NCI-H2029 (cell line): ENCODE measurements at regions not wholly inside any gene's neighbourhood (a gene's known extent, or its start where the extent isn't known, plus 50 kb on each side); places are given as distances from the start of the nearest gene placed in this dataset.
"Not testable (repeated sequence)": the region's sequence is repeated elsewhere in the genome, so short reads cannot be mapped to it uniquely, and the experiment has no call there.

Source experiments
- DNase-seq: peaks from one replicate; lab custom pipeline; 2025; lab: John Stamatoyannopoulos, UW

DNA sequence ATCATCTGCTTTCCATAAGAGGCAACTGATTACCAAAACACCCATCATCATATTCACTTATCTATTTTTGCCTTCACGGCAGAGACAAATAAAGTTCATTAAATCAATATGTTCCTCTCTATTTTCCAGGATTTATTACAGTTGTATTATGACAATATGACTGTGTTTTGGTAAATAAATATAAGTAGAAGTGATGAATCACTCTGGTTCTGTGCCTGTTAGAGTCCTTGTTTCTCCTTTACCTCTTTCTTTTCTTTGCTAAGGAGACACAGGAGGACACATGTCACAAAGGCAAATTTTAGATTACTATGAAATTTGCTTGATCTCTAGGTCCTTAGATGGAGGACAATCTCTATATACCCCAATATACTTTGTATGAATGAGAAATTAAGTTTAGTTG lies 152.6 kb upstream of the PLSCR5 start:
- DNase-seq: no peak

DNA sequence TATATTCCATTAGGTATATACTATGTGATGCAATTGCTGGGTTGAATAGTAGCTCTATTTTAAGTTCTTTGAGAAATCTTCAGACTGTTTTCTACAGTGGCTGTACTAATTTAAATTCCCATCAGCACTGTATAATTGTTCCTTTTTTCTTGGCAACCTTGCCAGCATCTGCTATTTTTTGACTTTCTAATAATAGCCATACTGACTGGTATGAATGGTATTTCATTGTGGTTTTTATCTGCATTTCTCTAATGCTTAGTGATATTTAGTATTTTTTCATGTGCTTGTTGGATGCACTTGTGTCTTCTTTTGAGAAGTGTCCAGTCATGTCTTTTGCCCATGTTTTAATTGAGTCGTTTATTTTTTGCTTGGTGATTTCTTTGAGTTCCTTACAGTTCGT lies 145.1 kb upstream of the PLSCR5 start:
- no peak for DNase-seq

DNA sequence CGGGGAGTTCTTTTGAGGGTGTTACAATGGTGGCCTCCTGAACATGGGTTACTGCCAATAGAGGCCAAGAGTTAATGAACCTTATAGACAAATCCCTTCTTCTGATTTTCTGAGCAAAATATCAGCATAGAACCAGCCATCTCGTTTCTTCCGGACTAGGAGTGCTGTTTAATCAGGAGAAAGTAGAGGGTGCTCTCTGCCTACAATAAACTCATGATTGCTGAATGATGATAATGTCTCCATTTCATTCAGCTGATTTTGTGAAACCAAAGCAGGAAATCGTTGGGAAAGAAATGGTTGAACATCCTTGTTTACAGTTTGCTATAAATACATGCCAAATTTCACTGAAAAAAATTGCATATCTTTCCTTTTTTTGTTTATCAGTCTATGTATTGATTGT lies 142.8 kb upstream of the PLSCR5 start:
- no peak for DNase-seq

DNA sequence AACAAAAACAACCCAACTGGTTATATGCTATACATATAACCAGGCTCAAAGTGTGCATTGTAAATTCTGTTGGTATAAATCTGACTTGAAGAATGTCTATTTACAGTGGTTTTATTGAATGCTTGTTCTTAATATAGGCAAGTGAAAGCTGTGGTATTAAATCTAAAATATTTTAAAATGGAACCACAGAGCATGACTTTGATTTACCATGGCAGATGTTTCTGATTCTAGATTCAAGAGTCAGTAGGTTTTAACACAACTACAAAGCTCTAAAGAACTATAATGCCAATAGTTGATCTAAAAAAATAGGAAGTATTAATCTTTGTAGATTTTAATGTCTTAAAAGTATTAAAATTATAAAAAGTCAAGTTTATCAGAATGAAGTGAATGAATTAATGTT lies 141.9 kb upstream of the PLSCR5 start:
- no peak for DNase-seq

DNA sequence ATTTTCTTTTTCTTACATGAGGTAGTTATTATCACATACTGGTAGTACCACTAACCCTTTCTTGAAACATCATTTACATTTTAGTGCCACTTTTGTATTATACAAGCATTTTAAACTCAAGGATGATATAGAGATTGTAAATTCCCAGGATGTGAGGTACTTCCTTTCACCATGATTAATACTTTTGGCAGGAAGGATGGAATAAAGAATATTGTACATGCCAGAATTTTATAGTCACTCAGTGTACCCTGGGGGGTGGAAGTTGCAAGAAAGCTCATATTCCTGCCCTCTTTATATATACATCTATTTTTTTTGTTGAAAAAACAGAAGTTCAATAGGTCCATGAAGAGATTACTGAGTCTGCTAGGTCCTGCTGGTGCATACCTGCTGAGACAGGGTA lies 141.0 kb upstream of the PLSCR5 start:
- DNase-seq: no peak

DNA sequence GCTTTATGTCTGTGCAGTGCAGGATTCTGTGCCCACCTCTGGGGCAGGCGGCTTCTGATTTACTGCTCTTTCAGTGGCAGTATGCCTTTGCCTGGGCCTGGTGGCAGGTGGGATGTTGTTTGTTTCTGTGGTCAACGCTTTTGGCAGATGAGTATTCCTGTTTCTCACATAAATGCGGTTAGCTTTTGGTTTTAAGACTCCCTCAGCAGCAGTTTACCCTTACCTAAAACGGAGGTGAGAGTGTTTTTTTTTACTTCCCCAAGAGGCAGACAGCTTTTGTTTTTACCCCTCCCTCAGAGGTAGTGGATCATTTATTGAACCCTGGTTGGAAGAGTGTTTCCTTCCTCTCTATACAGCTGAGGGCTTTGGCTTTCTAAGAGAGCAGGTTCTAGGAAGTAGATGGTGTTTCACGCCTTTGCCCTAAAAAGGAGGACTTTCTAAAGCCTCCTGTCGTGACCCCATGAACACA lies 134.1 kb upstream of the PLSCR5 start:
- DNase-seq: no peak

DNA sequence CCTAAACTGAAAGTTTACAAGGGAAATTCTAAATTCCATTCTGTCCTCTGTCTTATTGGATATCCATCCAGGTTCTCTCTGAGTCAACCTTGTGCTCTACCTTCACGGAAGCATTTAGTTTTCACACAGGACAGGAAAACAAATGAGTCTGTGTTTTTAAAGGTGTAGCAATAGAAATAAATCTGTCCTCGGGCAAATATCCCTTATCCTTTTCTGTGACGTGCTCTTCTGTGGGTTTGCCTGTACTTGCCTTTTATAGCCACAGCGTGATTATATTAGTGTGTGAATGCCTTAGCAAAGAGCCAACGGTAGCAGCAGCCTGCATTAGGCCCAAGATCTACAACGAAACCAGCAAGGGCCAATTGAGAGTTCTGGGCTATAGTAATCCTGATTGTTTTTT lies 127.2 kb upstream of the PLSCR5 start:
- no peak for DNase-seq

DNA sequence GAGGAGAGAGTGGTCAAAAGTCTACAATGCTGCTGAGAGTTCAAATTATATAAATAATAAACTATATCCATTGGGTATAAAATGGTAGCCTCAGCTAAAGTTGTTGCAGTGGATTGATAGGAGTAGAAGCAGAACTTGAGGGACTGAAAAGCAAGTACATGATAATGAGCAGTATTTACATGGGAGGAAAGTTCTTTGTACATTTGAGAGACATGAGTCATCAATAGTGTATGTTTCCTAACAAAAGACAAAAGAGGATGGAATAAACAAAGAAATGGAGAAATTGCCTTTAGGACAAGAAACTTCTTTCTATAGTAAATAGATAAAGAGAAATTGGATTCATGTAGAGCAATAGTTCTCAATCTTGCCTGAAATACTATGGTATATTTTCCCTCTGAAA lies 110.0 kb upstream of the PLSCR5 start:
- no peak for DNase-seq

DNA sequence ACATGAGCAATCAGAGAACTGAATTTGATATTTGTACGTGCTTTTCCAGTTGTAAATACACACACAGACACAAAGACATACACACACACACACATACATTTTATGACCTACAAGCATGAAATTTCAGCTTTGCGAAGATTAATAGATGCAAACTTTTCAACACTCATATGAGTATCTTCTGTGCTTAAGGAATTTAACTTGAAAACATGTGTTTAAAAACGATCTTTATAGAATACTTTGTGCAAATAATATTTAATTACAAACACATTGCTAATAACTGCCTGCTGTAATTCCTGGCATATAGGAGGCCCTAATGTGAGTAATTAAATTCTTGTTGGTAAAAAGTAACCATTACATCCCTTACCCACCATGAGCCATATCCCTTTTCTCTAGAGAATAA lies 107.7 kb upstream of the PLSCR5 start:
- no peak for DNase-seq

DNA sequence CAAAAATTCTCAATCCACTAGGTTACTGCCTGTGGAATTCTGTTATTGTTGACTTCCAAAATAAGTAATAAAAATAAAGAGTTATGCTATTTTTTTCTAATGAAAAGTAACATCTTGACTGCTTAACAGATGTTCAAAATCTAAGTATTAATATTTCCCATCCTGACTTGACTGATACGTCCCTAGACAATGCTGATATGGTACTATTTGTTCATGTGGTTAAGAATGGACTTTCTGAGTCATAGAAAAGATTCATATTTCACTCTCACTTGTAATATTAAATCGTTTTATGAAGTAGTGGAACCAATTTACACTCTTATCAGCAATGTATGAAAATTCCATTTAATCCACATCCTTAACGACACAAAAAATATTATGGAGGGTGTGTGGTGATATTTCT lies 104.8 kb upstream of the PLSCR5 start:
- no peak for DNase-seq

DNA sequence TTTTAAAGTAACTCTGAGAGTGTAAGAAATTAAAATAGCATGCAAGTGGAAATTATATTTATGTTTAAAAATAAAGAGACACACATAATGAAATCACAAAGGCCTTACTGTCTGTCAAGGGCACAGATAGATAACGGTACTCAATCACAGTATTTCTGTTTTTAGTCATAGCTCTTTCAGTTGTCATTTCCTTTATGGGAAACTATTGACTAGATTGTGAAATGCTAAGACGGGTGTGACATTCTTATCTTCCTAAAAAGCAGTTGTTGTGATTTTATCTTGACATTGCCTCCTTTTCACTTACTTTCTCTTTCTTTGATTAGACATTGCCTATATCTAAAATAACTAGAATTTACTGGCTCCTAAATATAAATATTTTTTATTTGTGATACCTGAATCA lies 100.1 kb upstream of the PLSCR5 start:
- no peak for DNase-seq

DNA sequence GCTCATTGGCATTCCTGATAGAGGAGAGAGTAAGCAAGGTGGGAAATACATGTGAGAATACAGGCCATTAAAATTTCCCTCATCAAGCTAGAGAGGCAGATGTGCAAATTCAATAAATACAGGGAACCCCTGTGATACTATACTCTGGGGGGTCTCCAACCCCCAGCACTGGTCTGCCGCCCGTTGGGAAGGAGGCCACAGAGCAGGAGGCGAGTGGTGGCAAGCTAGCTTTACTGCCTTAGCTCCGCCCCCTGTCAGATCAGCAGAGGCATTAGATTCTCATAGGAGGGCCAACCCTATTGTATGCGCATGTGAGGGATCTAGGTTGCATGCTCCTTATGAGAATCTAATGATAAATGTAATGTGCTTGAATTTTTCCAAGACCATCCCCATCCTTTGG lies 97.1 kb upstream of the PLSCR5 start:
- DNase-seq: no peak

DNA sequence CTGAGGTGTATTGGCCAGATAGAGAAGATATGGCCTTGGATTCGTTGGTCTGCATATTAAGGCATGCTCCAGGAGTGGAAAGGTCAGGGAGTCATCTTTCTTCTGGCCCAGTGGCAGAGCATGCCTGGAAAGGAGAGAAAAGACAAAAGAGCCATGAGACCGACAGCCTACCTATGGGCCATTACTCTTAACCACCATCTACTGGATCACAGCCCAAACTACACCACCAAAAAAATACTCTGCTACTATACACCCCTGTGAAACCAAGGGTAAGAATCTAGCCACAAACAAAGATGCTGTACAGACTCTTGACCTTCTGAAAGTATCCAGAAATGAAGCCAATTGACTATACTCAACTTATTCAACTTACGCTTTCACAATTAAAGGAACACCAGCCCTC lies 96.1 kb upstream of the PLSCR5 start:
- no peak for DNase-seq

DNA sequence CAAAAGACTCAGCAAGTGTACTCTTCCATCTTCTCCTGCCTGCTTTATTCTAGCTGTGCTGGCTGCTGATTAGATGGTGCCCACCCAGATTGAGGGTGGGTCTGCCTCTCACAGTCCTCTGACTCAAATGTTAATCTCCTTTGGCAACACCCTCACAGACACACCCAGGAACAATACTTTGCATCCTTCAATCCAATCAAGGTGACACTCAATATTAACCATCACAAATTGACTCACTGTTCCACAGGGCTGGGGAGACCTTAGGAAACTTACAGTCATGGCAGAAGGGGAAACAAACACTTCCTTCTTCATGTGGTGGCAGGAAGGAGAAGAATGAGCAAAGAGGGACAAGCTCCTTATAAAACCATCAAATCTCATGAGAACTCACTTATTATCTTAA lies 94.9 kb upstream of the PLSCR5 start:
- not testable (repeated sequence) for DNase-seq

DNA sequence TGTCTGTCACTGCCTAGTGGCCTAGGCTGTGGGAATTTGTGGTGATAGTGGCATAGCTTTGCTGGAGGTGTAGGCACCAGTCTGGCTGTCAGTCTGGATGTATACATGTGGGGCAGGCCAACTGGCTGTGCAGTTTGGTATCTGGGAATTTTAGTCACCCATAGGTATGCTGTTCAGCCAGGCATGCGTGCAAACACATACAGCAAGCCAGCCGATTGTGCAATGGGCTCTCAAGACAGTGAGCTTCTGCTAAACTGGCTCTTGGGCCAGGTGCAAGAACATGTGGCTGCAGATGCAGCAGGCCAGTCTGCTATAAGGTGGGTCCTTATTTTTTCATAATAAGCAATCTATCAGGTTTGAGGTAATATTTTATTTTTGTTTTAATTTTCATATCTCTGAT lies 87.1 kb upstream of the PLSCR5 start:
- no peak for DNase-seq

DNA sequence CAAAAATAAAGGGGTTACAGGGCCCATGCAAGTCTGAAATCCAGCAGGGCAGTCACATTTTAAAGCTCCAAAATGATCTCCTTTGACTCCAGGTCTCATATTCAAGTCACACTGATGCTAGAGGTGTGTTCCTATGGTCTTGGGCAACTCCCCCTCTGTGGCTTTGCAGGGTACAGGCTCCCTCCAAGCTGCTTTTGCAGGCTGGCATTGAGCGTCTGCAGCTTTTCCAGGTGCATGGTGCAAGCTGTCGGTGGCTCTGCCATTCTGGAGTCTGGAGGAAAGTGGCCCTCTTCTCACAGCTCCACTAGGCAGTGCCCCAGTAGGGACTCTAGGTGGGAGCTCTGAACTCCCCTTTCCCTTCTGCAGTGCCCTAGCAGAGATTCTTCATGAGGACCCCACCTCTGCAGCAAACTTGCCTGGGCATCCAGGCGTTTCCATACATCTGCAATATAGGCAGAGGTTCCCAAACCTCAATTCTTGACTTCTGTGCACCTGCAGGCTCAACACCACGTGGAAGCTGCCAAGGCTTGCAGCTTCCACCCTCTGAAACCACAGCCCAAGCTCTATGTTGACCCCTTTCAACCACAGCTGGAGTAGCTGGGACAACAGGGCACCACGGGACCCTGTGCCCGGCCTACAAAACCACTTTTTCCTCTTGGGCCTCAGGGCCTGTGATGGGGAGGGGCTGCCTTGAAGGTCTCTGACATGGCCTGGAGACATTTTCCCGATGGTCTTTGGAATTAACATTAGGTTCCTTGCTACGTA lies 80.1 kb upstream of the PLSCR5 start:
- no peak for DNase-seq

DNA sequence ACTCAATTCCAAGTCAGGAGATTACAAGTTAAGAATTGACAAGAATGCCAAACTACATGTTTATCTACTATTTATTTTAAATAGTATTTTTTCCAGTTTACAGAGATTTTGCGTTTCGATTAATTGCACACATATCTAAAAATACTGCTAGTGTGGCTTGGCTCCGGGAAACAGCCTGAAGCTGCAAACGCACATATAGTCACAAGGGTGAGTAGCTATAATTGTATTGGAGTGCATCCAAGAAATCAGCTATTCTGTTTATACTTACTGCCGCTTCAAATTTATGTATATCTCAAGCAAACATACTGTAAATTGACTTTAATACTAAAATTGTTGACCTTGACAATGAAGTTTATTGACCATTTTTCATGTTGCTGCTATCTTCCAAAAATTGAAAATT lies 77.0 kb upstream of the PLSCR5 start:
- DNase-seq: no peak

DNA sequence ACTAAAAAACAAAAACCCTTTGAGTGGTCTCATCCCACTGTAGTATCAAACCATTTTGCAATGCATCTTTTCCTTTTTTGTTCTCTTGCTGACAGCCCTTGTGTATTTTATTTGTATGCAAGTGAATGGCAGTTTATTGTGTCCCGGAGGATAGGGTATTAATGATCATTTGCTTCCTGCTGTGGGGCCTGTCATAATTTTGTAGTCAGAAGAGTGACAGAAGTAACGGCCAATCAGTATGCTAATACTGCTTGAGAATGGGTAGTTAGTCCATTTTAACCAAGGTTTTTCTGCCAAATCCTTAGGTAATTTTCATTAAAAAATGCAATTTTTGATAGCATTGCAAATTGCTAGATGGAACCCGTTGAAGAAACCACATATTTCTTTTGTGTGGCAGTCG lies 75.5 kb upstream of the PLSCR5 start:
- no peak for DNase-seq

DNA sequence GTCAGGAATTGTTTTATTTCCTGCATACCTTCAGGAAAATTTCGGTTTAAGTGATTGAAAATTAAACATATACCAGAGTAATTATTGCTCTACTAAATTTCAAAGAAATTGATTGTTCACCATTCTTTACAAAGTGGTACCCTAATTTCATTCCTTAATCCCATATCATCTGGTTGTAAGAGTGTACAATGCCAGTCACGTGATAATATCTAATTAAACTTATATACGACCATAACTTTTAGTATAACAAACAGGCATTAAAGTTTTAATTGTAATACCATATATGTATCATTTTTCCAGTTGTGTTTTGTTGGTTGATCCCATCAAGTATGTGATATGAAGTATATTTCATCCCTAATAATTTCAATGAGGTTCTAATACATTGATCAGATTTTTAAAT lies 74.8 kb upstream of the PLSCR5 start:
- no peak for DNase-seq

DNA sequence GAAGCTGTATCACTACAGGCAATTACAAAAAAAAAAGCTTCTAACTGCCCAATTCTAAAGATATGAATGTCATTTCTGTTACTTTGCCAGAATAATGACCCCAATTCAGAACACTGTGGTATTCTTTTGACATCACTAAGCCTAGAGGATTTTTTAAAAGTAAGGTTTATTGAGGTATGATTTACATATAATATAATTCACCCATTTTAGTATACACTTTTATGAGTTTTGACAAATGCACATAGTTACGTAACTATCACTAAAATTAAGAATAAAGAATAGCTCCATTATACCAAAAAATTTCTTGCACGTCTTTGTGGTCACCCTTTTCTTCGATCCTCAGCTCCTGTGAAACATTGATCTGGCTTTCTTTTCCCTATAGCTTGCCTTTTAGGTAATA lies 74.0 kb upstream of the PLSCR5 start:
- no peak for DNase-seq

DNA sequence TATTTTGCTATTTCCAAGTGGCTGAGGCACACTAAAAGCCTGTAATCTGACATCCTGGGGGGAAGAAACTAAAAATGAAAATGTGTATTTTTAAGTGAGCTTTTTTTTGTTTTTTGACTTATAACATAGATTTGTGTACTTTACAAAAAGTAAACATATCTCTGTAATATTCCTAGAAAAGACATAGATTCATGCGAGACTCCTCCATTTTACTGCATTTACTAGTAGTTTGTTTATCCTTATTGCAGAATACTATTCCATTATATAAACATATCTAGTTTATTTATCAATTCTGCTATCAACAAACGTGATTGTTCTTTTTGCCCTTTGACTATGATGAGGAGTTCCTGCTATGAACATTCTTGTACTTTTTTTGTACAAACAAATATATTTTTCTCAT lies 67.8 kb upstream of the PLSCR5 start:
- no peak for DNase-seq

DNA sequence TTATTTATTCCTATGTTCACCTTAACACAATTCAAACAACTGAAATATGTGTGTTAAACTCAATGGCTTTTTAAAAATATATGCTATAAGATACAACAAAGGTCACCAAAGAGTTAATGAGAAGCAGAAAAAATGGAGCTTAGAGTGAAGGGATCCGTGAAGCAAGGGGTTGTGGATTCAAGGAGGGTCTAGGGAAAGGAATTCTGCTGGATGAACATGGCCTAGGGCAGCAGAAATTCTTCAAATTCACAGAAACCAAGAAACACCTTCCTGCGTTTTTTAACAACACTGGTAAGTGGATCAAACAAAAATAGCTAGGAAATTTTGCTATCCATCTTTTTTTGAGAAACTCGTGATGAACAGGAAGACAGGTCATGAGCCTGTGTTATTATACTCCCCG lies 59.3 kb upstream of the PLSCR5 start:
- DNase-seq: no peak

DNA sequence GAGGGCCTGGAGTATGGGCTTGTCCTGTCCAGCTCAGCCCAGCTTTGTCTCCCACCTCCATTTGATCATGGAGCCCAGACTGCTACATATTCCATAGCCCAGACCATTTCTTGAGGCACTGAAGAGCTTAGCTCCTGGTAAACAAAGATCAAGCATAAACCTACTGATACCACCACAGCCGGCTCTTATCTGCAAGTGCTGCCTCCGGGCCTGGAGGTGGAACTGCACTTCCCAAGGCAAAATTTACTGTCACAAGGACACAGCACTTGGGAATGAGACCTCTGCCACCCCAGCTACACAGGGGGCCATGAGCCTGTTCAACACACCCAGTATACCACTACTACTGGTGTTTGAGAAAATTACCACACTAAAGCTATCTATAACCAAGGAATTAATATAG lies 53.7 kb upstream of the PLSCR5 start:
- DNase-seq: no peak

DNA sequence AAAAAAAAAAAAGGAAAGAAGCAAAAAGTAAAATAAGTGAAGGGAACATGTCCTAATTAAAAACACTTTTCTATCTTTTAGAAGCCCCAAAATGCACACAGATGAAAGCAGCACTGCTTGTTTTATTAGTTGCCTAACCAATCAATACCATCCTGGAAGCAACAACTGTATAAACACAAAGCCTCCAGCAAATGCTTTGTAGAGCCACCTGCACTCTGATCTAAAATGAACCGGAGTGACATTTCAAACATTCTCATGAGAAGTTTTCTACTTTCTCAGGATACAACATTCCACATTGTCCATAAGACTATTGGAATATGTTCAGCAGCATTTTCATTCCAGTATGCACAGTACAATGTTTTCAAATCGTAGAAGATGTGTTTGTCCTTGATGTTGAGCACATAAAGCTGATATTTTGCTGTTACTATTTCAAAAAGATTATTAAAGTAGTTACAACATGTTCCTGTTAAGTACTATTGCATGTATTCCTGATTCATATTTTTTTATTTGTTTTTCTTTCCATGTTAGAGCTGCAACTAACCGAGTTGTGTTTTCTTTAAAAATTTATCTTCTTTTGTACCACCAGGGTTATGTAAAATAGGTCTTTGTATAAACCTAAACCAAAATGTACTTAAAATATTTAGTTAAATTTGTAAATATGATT lies 50.3 kb upstream of the PLSCR5 start:
- DNase-seq: no peak
